Mucosa of rectum (tissue), 2 donors: ENCODE measurements at regions not wholly inside any gene's neighbourhood (a gene's known extent, or its start where the extent isn't known, plus 50 kb on each side); places are given as distances from the start of the nearest gene placed in this dataset.
"Not testable (repeated sequence)": the region's sequence is repeated elsewhere in the genome, so short reads cannot be mapped to it uniquely, and the experiment has no call there.

ENCODE experiments used
- H3K27ac ChIP-seq, 2 donors: one replicate each; pipeline ENCODE4 v1.7.0; 2013; ENCODE audit warnings: inconsistent platforms in 2 of 2, low read depth in 2 of 2, low read length in 2 of 2
- H3K27me3 ChIP-seq, 2 donors: one replicate each; pipeline ENCODE4 v1.7.0; 2013; ENCODE audit warnings: low read length in 2 of 2; ENCODE audit not compliant: control insufficient read depth in 2 of 2, insufficient read depth in 2 of 2
- H3K36me3 ChIP-seq, 2 donors: one replicate each; pipeline ENCODE4 v1.7.0; 2013; ENCODE audit warnings: low read length in 2 of 2; ENCODE audit not compliant: control insufficient read depth in 2 of 2, insufficient read depth in 2 of 2
- H3K4me1 ChIP-seq, 2 donors: one replicate each; pipeline ENCODE4 v1.7.0; 2013; ENCODE audit warnings: low read length in 2 of 2, mild to moderate bottlenecking in 1 of 2; ENCODE audit not compliant: control insufficient read depth in 2 of 2, insufficient read depth in 2 of 2
- H3K4me3 ChIP-seq, 2 donors: one replicate each; pipeline ENCODE4 v1.7.0; 2013; ENCODE audit warnings: low read length in 2 of 2
- H3K9ac ChIP-seq, 2 donors: one replicate each; pipeline ENCODE4 v1.7.0; 2013; ENCODE audit warnings: low read length in 2 of 2, low read depth in 1 of 2, mild to moderate bottlenecking in 1 of 2
- H3K9me3 ChIP-seq, 2 donors: one replicate each; pipeline ENCODE4 v1.7.0; 2013; ENCODE audit warnings: low read length in 2 of 2; ENCODE audit not compliant: control insufficient read depth in 2 of 2
- donor health status: healthy.
- donor health status: Normal muscosa, but diverticular disease.

- Histone ChIP-seq H3K36me3 (no peaks in the 10 kb centered on the region), H3K9me3 (no peaks in the 10 kb centered on the region), H3K4me1 (no peaks in the 10 kb centered on the region), H3K9ac (no peak overlapping the region), H3K27me3 (no peaks in the 10 kb centered on the region), H3K27ac (no peak overlapping the region), H3K4me3 (no peak overlapping the region)
Measured at GRCh38 chr14:34275078-34275477, 187.0 kb downstream of the SPTSSA start.

- not testable (repeated sequence) for H3K27me3 ChIP-seq, H3K36me3 ChIP-seq, H3K4me3 ChIP-seq
Measured at GRCh38 chr14:34273716-34274115, 188.3 kb downstream of the SPTSSA start.

GRCh38 chr14:34270361-34270760 lies 191.7 kb downstream of the SPTSSA start:
- Histone ChIP-seq H3K9ac (no peak overlapping the region), H3K27me3 (no peaks in the 10 kb centered on the region), H3K4me1 (no peaks in the 10 kb centered on the region), H3K36me3 (no peaks in the 10 kb centered on the region), H3K27ac (no peak overlapping the region), H3K9me3 (no peaks in the 10 kb centered on the region), H3K4me3 (no peak overlapping the region)

More at GRCh38 chr14:34273716-34274115, 188.3 kb downstream of the SPTSSA start:
- H3K27ac ChIP-seq, H3K4me1 ChIP-seq, H3K9ac ChIP-seq, H3K9me3 ChIP-seq: not testable (repeated sequence)

- H3K36me3 ChIP-seq, result no peaks in the 10 kb centered on the region
- H3K27ac ChIP-seq, result no peak overlapping the region
- H3K4me3 ChIP-seq, result no peak overlapping the region
- H3K4me1 ChIP-seq, result no peaks in the 10 kb centered on the region
- no peaks in the 10 kb centered on the region for H3K9me3 ChIP-seq
- H3K9ac ChIP-seq, result no peak overlapping the region
- H3K27me3 ChIP-seq, result no peaks in the 10 kb centered on the region
Measured at GRCh38 chr14:34266344-34266743, 195.7 kb downstream of the SPTSSA start.

GRCh38 chr14:34262127-34262910 lies 199.7 kb downstream of the SPTSSA start:
- Histone ChIP-seq H3K9me3 (no peaks in the 10 kb centered on the region), H3K4me3 (no peak overlapping the region), H3K36me3 (no peaks in the 10 kb centered on the region), H3K27ac (no peak overlapping the region), H3K9ac (no peak overlapping the region), H3K27me3 (no peaks in the 10 kb centered on the region), H3K4me1 (no peaks in the 10 kb centered on the region)

GRCh38 chr14:34259996-34260395 lies 202.0 kb downstream of the SPTSSA start:
- Histone ChIP-seq H3K9ac (no peak overlapping the region), H3K9me3 (no peaks in the 10 kb centered on the region), H3K27me3 (no peaks in the 10 kb centered on the region), H3K27ac (no peak overlapping the region), H3K4me3 (no peak overlapping the region), H3K36me3 (no peaks in the 10 kb centered on the region), H3K4me1 (no peaks in the 10 kb centered on the region)

GRCh38 chr14:34258318-34258717 lies 203.7 kb downstream of the SPTSSA start:
- no peaks in the 10 kb centered on the region for H3K36me3 ChIP-seq
- no peaks in the 10 kb centered on the region for H3K9me3 ChIP-seq
- no peak overlapping the region for H3K27ac ChIP-seq
- no peak overlapping the region for H3K4me3 ChIP-seq
- H3K9ac ChIP-seq, result no peak overlapping the region
- H3K27me3 ChIP-seq, result no peaks in the 10 kb centered on the region
- H3K4me1 ChIP-seq, result peaks cover 0 to 8% of the 10 kb centered on the region in 2 donors

GRCh38 chr14:34257505-34257904 lies 204.5 kb downstream of the SPTSSA start:
- H3K4me1 ChIP-seq, result peaks cover 0 to 8% of the 10 kb centered on the region in 2 donors
- H3K9ac ChIP-seq, result no peak overlapping the region
- no peak overlapping the region for H3K4me3 ChIP-seq
- no peak overlapping the region for H3K27ac ChIP-seq
- no peaks in the 10 kb centered on the region for H3K36me3 ChIP-seq
- H3K9me3 ChIP-seq, result no peaks in the 10 kb centered on the region
- H3K27me3 ChIP-seq, result no peaks in the 10 kb centered on the region

GRCh38 chr14:34256223-34256622 lies 205.8 kb downstream of the SPTSSA start:
- Histone ChIP-seq H3K27ac (no peak overlapping the region), H3K9me3 (no peaks in the 10 kb centered on the region), H3K4me3 (no peak overlapping the region), H3K9ac (no peak overlapping the region), H3K27me3 (no peaks in the 10 kb centered on the region), H3K36me3 (no peaks in the 10 kb centered on the region), H3K4me1 (peaks cover 0 to 8% of the 10 kb centered on the region in 2 donors)

- Histone ChIP-seq H3K27me3 (no peaks in the 10 kb centered on the region), H3K4me3 (no peak overlapping the region), H3K36me3 (no peaks in the 10 kb centered on the region), H3K9ac (no peak overlapping the region), H3K27ac (no peak overlapping the region), H3K4me1 (peaks cover 0 to 8% of the 10 kb centered on the region in 2 donors), H3K9me3 (no peaks in the 10 kb centered on the region)
Measured at GRCh38 chr14:34254571-34254970, 207.5 kb downstream of the SPTSSA start.
